H1 (cell line): ENCODE measurements at regions not wholly inside any gene's neighbourhood (a gene's known extent, or its start where the extent isn't known, plus 50 kb on each side); places are given as distances from the start of the nearest gene placed in this dataset.

Experiments used
- CTCF ChIA-PET: fragments of 300-600 bp; sonication (Branson Sonifier 250); formaldehyde crosslinking; loops from one replicate; lab custom pipeline; 2021; ENCODE audit not compliant: partially characterized antibody; lab: Charles Lee
- POLR2A ChIA-PET: fragments of 300-600 bp; sonication (Branson Sonifier 250); formaldehyde crosslinking; loops from one replicate; lab custom pipeline; 2021; ENCODE audit warnings: inconsistent platforms; ENCODE audit not compliant: partially characterized antibody; lab: Charles Lee
- DNase-seq, 2 experiments: peaks; one replicate each; pipeline versions ENCODE4 v3.0.0 to v3.0.0-alpha.2; 2010 to 2022; ENCODE audit warnings: low spot score in 2 of 2, low read depth in 1 of 2, mixed read lengths in 1 of 2
- FAIRE-seq: peaks from 2 replicates; lab custom pipeline; 2011; peaks lifted over from hg19 to GRCh38; lab: Jason Lieb, UNC
- H2AFZ ChIP-seq: 2 replicates; pipeline ENCODE4 v1.8.1; 2012; ENCODE audit warnings: low read length, inconsistent platforms
- H2AK5ac ChIP-seq: 2 replicates; pipeline ENCODE4 v1.6.1; 2013; ENCODE audit warnings: low read depth, low read length
- H2BK120ac ChIP-seq: replicated peaks from 2 replicates; pipeline ENCODE3; 2013; ENCODE audit warnings: low read depth, low read length, inconsistent platforms
- H2BK12ac ChIP-seq: 2 replicates; pipeline ENCODE4 v1.6.1; 2013; ENCODE audit warnings: low read depth, low read length
- H2BK15ac ChIP-seq: 2 replicates; pipeline ENCODE4 v1.6.1; 2013; ENCODE audit warnings: low read length
- H2BK20ac ChIP-seq: 2 replicates; pipeline ENCODE4 v1.6.1; 2013; ENCODE audit warnings: low read length
- H2BK5ac ChIP-seq: 2 replicates; pipeline ENCODE4 v1.6.1; 2013; ENCODE audit warnings: low read depth, low read length
- H3K14ac ChIP-seq: 2 replicates; pipeline ENCODE4 v1.6.1; 2013; ENCODE audit warnings: inconsistent platforms; ENCODE audit not compliant: insufficient read length
- H3K18ac ChIP-seq: 2 replicates; pipeline ENCODE4 v1.6.1; 2013; ENCODE audit warnings: low read length; ENCODE audit errors: extremely low read depth
- H3K23ac ChIP-seq: 2 replicates; pipeline ENCODE4 v1.6.1; 2013; ENCODE audit warnings: inconsistent platforms; ENCODE audit not compliant: insufficient read length
- H3K23me2 ChIP-seq: 2 replicates; pipeline ENCODE4 v1.6.1; 2013; ENCODE audit warnings: low read depth, low read length
- H3K27ac ChIP-seq: 2 replicates; pipeline ENCODE4 v1.6.1; 2011; ENCODE audit warnings: low read depth, low read length, inconsistent platforms
- H3K27me3 ChIP-seq, 4 experiments: replicated peaks in 1 of 4; 1 replicate in 1 of 4; 2 replicates in 3 of 4; pipeline versions ENCODE4 v1.6.1 to v1.8.1; 2011 to 2013; ENCODE audit warnings: low read length in 3 of 4, mild to moderate bottlenecking in 3 of 4, inconsistent platforms in 2 of 4, mixed read lengths in 2 of 4, moderate library complexity in 1 of 4; ENCODE audit not compliant: control insufficient read depth in 3 of 4, insufficient read depth in 3 of 4; ENCODE audit errors: extremely low read depth in 1 of 4
- H3K36me3 ChIP-seq, 4 experiments: 2 replicates each; pipeline versions ENCODE4 v1.6.1 to v1.8.1; 2011 to 2013; ENCODE audit warnings: mild to moderate bottlenecking in 4 of 4, low read length in 3 of 4, moderate library complexity in 2 of 4, control low read depth in 1 of 4, inconsistent platforms in 1 of 4; ENCODE audit not compliant: insufficient read depth in 4 of 4, control insufficient read depth in 2 of 4
- H3K4ac ChIP-seq: replicated peaks from 2 replicates; pipeline ENCODE3; 2013; ENCODE audit warnings: low read length, low read depth, mixed read lengths, inconsistent platforms; ENCODE audit not compliant: insufficient read length
- H3K4me1 ChIP-seq, 4 experiments: replicated peaks in 1 of 4; 1 replicate in 1 of 4; 2 replicates in 3 of 4; pipeline versions ENCODE4 v1.6.1 to v1.8.1; 2011 to 2013; ENCODE audit warnings: low read length in 3 of 4, inconsistent platforms in 2 of 4, mixed read lengths in 1 of 4; ENCODE audit not compliant: insufficient read depth in 4 of 4, control insufficient read depth in 3 of 4
- H3K4me2 ChIP-seq, 2 experiments: 2 replicates each; pipeline versions ENCODE4 v1.6.1 to v1.8.1; 2011 to 2013; ENCODE audit warnings: low read depth in 2 of 2, low read length in 2 of 2, control low read depth in 1 of 2, inconsistent platforms in 1 of 2, mild to moderate bottlenecking in 1 of 2; ENCODE audit not compliant: insufficient read depth in 1 of 2
- H3K4me3 ChIP-seq, 4 experiments: fragments of 200-600, 300-600 bp in 1 of 4; sonication (generic), shearing (Covaris generic), sonication (Bioruptor Twin) in 1 of 4; 2 replicates each; pipeline versions ENCODE4 v1.5.1 to v1.8.1; 2011 to 2016; ENCODE audit warnings: low read length in 4 of 4, low read depth in 3 of 4, control low read depth in 2 of 4, inconsistent platforms in 2 of 4, mild to moderate bottlenecking in 2 of 4, mixed read lengths in 1 of 4, moderate library complexity in 1 of 4; ENCODE audit not compliant: insufficient read depth in 2 of 4; ENCODE audit errors: extremely low read depth in 1 of 4
- H3K56ac ChIP-seq: replicated peaks from 2 replicates; pipeline ENCODE3; 2013; ENCODE audit warnings: low read depth, mild to moderate bottlenecking, mixed read lengths, low read length, inconsistent platforms; ENCODE audit not compliant: insufficient read length
- H3K79me1 ChIP-seq: 2 replicates; pipeline ENCODE4 v1.6.1; 2013; ENCODE audit warnings: low read depth, low read length, control low read depth
- H3K79me2 ChIP-seq, 2 experiments: 2 replicates each; pipeline versions ENCODE4 v1.6.1 to v1.8.1; 2012 to 2013; ENCODE audit warnings: low read length in 2 of 2, mild to moderate bottlenecking in 2 of 2, inconsistent platforms in 1 of 2; ENCODE audit not compliant: insufficient read depth in 2 of 2, control insufficient read depth in 1 of 2
- H3K9ac ChIP-seq, 4 experiments: replicated peaks in 1 of 4; 1 replicate in 1 of 4; 2 replicates in 3 of 4; pipeline versions ENCODE4 v1.6.1 to v1.8.1; 2011 to 2013; ENCODE audit warnings: low read depth in 3 of 4, low read length in 3 of 4, control low read depth in 2 of 4, mild to moderate bottlenecking in 2 of 4, moderate library complexity in 2 of 4, inconsistent platforms in 1 of 4; ENCODE audit errors: extremely low read depth in 1 of 4
- H3K9me3 ChIP-seq, 2 experiments: 2 replicates each; pipeline versions ENCODE4 v1.6.1 to v1.8.1; 2012 to 2013; ENCODE audit warnings: mild to moderate bottlenecking in 2 of 2, moderate library complexity in 2 of 2, control low read depth in 1 of 2, inconsistent platforms in 1 of 2, low read depth in 1 of 2, low read length in 1 of 2, mixed read lengths in 1 of 2; ENCODE audit not compliant: insufficient read depth in 2 of 2
- H4K20me1 ChIP-seq, 2 experiments: replicated peaks in 1 of 2; 2 replicates each; pipeline versions ENCODE3 to v1.8.1; 2011 to 2013; ENCODE audit warnings: inconsistent platforms in 2 of 2, low read length in 2 of 2, mild to moderate bottlenecking in 1 of 2; ENCODE audit not compliant: insufficient read depth in 2 of 2, control insufficient read depth in 1 of 2
- H4K5ac ChIP-seq: 2 replicates; pipeline ENCODE4 v1.6.1; 2013; ENCODE audit warnings: low read length, low read depth, mixed read lengths, inconsistent platforms; ENCODE audit not compliant: insufficient read length
- H4K8ac ChIP-seq: 2 replicates; pipeline ENCODE4 v1.8.0; 2013; ENCODE audit warnings: mild to moderate bottlenecking, moderate library complexity, low read length, inconsistent platforms; ENCODE audit not compliant: insufficient read depth; ENCODE audit errors: extremely low read depth
- H4K91ac ChIP-seq: replicated peaks from 2 replicates; pipeline ENCODE3; 2013; ENCODE audit warnings: low read length, mixed read lengths, inconsistent platforms; ENCODE audit not compliant: insufficient read length
- BACH1 ChIP-seq: IDR thresholded peaks from 2 replicates; pipeline ENCODE4 v1.6.1; 2012; ENCODE audit warnings: low read length, improper control_type of control experiment
- CBX5 ChIP-seq: fragments of 300-800, 300-1000 bp; sonication (generic); IDR thresholded peaks from 2 replicates; pipeline ENCODE4 v1.7.1; 2016; ENCODE audit warnings: antibody characterized with exemption, low read length, low read depth
- CBX8 ChIP-seq: fragments of 300-800, 300-1000 bp; sonication (generic); IDR thresholded peaks from 2 replicates; pipeline ENCODE4 v1.7.1; 2016; ENCODE audit warnings: low read depth, low read length, borderline replicate concordance
- FOSL1 ChIP-seq: IDR thresholded peaks from 2 replicates; pipeline ENCODE4 v1.6.1; 2011; ENCODE audit warnings: mild to moderate bottlenecking, low read depth, low read length, moderate library complexity; ENCODE audit not compliant: insufficient read depth
- NRF1 ChIP-seq: IDR thresholded peaks from 2 replicates; pipeline ENCODE4 v1.6.1; 2011; ENCODE audit warnings: mild to moderate bottlenecking, low read depth, low read length, improper control_type of control experiment
- POLR2A ChIP-seq, 2 experiments: IDR thresholded peaks; 1 replicate in 1 of 2; 2 replicates in 1 of 2; pipeline ENCODE4 v1.6.1; 2011; ENCODE audit warnings: low read depth in 2 of 2, low read length in 2 of 2, mild to moderate bottlenecking in 2 of 2; ENCODE audit errors: control extremely low read depth in 1 of 2
- POU5F1 ChIP-seq: IDR thresholded peaks from 2 replicates; pipeline ENCODE4 v1.6.1; 2011; ENCODE audit warnings: low read depth, mild to moderate bottlenecking, low read length, moderate library complexity
- SP2 ChIP-seq: IDR thresholded peaks from 2 replicates; pipeline ENCODE4 v1.6.1; 2012; ENCODE audit warnings: mild to moderate bottlenecking, low read length, inconsistent platforms
- TAF7 ChIP-seq: optimal IDR thresholded peaks from 2 replicates; pipeline ENCODE3; 2011; ENCODE audit warnings: low read depth, mild to moderate bottlenecking, inconsistent platforms, low read length, moderate library complexity, borderline replicate concordance
- WGBS, 2 experiments: shearing (Covaris generic) in 1 of 2; methylation state at CpG; one replicate each; pipeline versions ENCODE4 v1.1.6 to v1.1.7; 2013 to 2015; ENCODE audit warnings: low lambda C conversion rate in 2 of 2, mixed read lengths in 2 of 2, inconsistent platforms in 1 of 2, low coverage in 1 of 2, missing lambda C conversion rate in 1 of 2; ENCODE audit not compliant: insufficient replicate concordance in 2 of 2, insufficient coverage in 1 of 2, insufficient read length in 1 of 2; ENCODE audit errors: extremely low coverage in 1 of 2, missing lambda C conversion rate in 1 of 2; 5-methylcytosine and 5-hydroxymethylcytosine counted together
- TF ChIP-seq, protein P1 (sequence below): IDR thresholded peaks from 2 replicates; pipeline ENCODE4 v1.6.1; 2012; ENCODE audit warnings: inconsistent platforms

GRCh38 chr3:1942781-1943180 is 155.9 kb upstream of the CNTN4 start:
- Histone ChIP-seq H3K4me1 (no peaks in the 10 kb centered on the region), H4K91ac (no peak overlapping the region), H3K23ac (no peak overlapping the region), H4K5ac (no peak overlapping the region), H3K9me3 (no peaks in the 10 kb centered on the region), H4K8ac (no peak overlapping the region), H3K79me2 (no peaks in the 10 kb centered on the region), H3K4me2 (no peak overlapping the region), H3K18ac (no peak overlapping the region), H3K56ac (no peak overlapping the region), H3K27me3 (no peaks in the 10 kb centered on the region), H3K14ac (no peak overlapping the region), H2AK5ac (no peak overlapping the region), H3K79me1 (no peaks in the 10 kb centered on the region), H3K4ac (no peak overlapping the region), H3K27ac (no peak overlapping the region), H4K20me1 (no peaks in the 10 kb centered on the region), H2BK15ac (no peak overlapping the region), H2BK120ac (no peak overlapping the region), H2BK5ac (no peak overlapping the region), H3K23me2 (no peaks in the 10 kb centered on the region), H2AFZ (no peak overlapping the region), H2BK12ac (no peak overlapping the region), H3K36me3 (no peaks in the 10 kb centered on the region), H2BK20ac (no peak overlapping the region), H3K9ac (no peak overlapping the region), H3K4me3 (no peak overlapping the region)
- FAIRE-seq (no peak), DNase-seq (no peak)
- CTCF ChIA-PET = no interaction called here
- WGBS, 2 experiments = 100% methylated on average over 1 of the region's 1 CpG; no CpG with 5 or more reads in 1 of the 2 experiments
- POLR2A ChIA-PET = no interaction called here
- TF ChIP-seq, protein P1, sequence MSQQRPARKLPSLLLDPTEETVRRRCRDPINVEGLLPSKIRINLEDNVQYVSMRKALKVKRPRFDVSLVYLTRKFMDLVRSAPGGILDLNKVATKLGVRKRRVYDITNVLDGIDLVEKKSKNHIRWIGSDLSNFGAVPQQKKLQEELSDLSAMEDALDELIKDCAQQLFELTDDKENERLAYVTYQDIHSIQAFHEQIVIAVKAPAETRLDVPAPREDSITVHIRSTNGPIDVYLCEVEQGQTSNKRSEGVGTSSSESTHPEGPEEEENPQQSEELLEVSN = no peak
- no peak for TF ChIP-seq CBX5
- TF ChIP-seq NRF1 = no peak
- no peak for TF ChIP-seq SP2
- TF ChIP-seq BACH1 = no peak
- TF ChIP-seq TAF7 = no peak
- no peak for TF ChIP-seq FOSL1
- no peak for TF ChIP-seq POLR2A (IDR thresholded peaks at IDR 0.05; ENCODE audit: control extremely low read depth in 1 of 2, low read depth in 2 of 2, low read length in 2 of 2)
- no peak for TF ChIP-seq POU5F1
- TF ChIP-seq CBX8 = no peak
